Thyroid gland (tissue), 4 donors: ENCODE measurements at regions not wholly inside any gene's neighbourhood (a gene's known extent, or its start where the extent isn't known, plus 50 kb on each side); places are given as distances from the start of the nearest gene placed in this dataset.

Experiments used
- DNase-seq, 2 donors: peaks; one replicate each; pipeline ENCODE4 v3.0.0-alpha.2; 2019
- H3K27ac ChIP-seq, 3 donors: fragments of 200-600 bp; sonication (generic); 1 replicate in 2 of 3; 2 replicates in 1 of 3; pipeline ENCODE4 v1.5.1; 2016 to 2019; ENCODE audit warnings: mild to moderate bottlenecking in 1 of 3, moderate library complexity in 1 of 3
- H3K27me3 ChIP-seq: fragments of 200-600 bp; sonication (generic); one replicate; pipeline ENCODE4 v1.5.1; 2019
- H3K36me3 ChIP-seq, 2 donors: fragments of 200-600 bp; sonication (generic); one replicate each; pipeline ENCODE4 v1.5.1; 2016 to 2019
- H3K4me1 ChIP-seq, 2 donors: fragments of 200-600 bp; sonication (generic); one replicate each; pipeline ENCODE4 v1.5.1; 2017 to 2019
- H3K4me3 ChIP-seq, 3 donors: fragments of 200-600 bp; sonication (generic); replicated peaks in 1 of 3; 1 replicate in 2 of 3; 2 replicates in 1 of 3; pipeline ENCODE4 v1.5.1; 2016; ENCODE audit warnings: mild to moderate bottlenecking in 1 of 3
- H3K9me3 ChIP-seq: fragments of 200-600 bp; sonication (generic); one replicate; pipeline ENCODE4 v1.5.1; 2017
- CTCF ChIP-seq, 6 experiments: fragments of 200-600 bp in 3 of 6; fragments of 450-650 bp in 3 of 6; sonication (generic) in 3 of 6; IDR thresholded peaks; one replicate each; pipeline ENCODE4 v1.5.1; 2016 to 2019; ENCODE audit warnings: antibody characterized with exemption in 6 of 6, mild to moderate bottlenecking in 2 of 6, inconsistent platforms in 1 of 6, moderate library complexity in 1 of 6
- POLR2A ChIP-seq, 2 donors: fragments of 450-650 bp; IDR thresholded peaks; one replicate each; pipeline ENCODE4 v1.6.1; 2017; ENCODE audit warnings: antibody characterized with exemption in 2 of 2, mild to moderate bottlenecking in 2 of 2, moderate library complexity in 1 of 2
- WGBS, 2 donors: methylation state at CpG; one replicate each; pipeline ENCODE4 v1.1.5; 2017; 5-methylcytosine and 5-hydroxymethylcytosine counted together
- intact Hi-C: fragments of 100-400 bp; cut with DNase I; formaldehyde crosslinking; loops from one replicate; pipeline ENCODE4 v1.15.1; 2023

- no peak overlapping the region for H3K4me3 ChIP-seq
- H3K9me3 ChIP-seq = no peaks in the 10 kb centered on the region
- no peaks in the 10 kb centered on the region for H3K27me3 ChIP-seq
- H3K4me1 ChIP-seq = no peaks in the 10 kb centered on the region
- no peaks in the 10 kb centered on the region for H3K36me3 ChIP-seq
- no peak for DNase-seq
- 49 to 51% methylated on average over 2 of the region's 2 CpGs for WGBS, 2 donors
- TF ChIP-seq CTCF (IDR thresholded peaks at IDR 0.05) = no peak
- TF ChIP-seq POLR2A (IDR thresholded peaks at IDR 0.05) = no peak
- intact Hi-C loops = no loop called here
- H3K27ac ChIP-seq = no peak overlapping the region
These were observed 191.8 kb downstream of the CGGBP1 start for GRCh38 chr3:87867001-87867400.

DNA sequence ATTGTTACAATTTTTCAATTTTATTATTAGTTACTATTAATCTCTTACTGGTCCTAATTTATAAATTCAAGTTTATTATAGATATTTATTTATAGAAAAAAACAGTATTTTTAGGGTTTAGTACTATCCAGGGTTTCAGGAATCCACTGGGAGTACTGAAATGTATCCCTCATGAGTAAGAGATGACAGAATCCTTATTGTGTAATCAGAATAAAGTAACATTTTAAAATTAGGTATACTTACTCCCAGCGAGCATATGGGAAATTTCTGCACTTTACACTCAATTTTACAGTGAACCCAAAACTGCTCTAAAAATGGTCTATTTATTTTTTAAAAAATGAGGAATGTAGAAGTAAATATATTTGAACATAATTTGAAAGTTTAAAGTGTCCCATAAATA is 202.7 kb downstream of the CGGBP1 start:
- TF ChIP-seq CTCF (IDR thresholded peaks at IDR 0.05) (no peak), POLR2A (IDR thresholded peaks at IDR 0.05) (no peak)
- no peak for DNase-seq
- WGBS, 2 donors = 81 to 82% methylated on average over 1 of the region's 1 CpG
- no peak overlapping the region for H3K4me3 ChIP-seq
- H3K27me3 ChIP-seq = no peaks in the 10 kb centered on the region
- H3K4me1 ChIP-seq = no peaks in the 10 kb centered on the region
- no peaks in the 10 kb centered on the region for H3K9me3 ChIP-seq
- intact Hi-C loops = no loop called here
- H3K27ac ChIP-seq = no peak overlapping the region
- H3K36me3 ChIP-seq = no peaks in the 10 kb centered on the region

DNA sequence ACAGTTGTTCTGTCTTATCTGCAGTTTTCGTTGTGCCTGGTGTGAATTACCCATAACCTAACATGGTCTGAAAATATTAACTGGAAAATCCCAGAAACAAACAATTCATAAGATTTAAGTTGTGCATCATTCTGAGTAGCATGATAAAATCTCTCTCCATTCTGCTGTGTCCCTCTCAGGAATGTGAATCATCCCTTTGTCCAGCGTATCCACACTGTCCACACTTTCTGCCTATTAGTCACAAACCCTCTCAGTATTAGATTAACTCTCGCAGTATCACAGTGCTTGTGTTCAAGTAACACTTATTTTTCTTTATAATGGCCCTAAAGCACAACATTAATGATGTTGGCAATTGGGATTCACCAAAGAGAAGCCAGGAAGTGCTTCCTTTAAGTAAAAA is 203.2 kb downstream of the CGGBP1 start:
- H3K4me3 ChIP-seq = no peak overlapping the region
- intact Hi-C loops = no loop called here
- no peaks in the 10 kb centered on the region for H3K27me3 ChIP-seq
- no peak for DNase-seq
- TF ChIP-seq CTCF (IDR thresholded peaks at IDR 0.05) (no peak), POLR2A (IDR thresholded peaks at IDR 0.05) (no peak)
- H3K36me3 ChIP-seq = no peaks in the 10 kb centered on the region
- WGBS, 2 donors = 71 to 75% methylated on average over 3 of the region's 3 CpGs
- H3K9me3 ChIP-seq = no peaks in the 10 kb centered on the region
- H3K27ac ChIP-seq = no peak overlapping the region
- no peaks in the 10 kb centered on the region for H3K4me1 ChIP-seq

- intact Hi-C loops = no loop called here
- no peaks in the 10 kb centered on the region for H3K9me3 ChIP-seq
- no peak for DNase-seq
- TF ChIP-seq CTCF (IDR thresholded peaks at IDR 0.05) = no peak
- no peak for TF ChIP-seq POLR2A (IDR thresholded peaks at IDR 0.05)
- no peaks in the 10 kb centered on the region for H3K27me3 ChIP-seq
- no peaks in the 10 kb centered on the region for H3K4me1 ChIP-seq
- H3K36me3 ChIP-seq = no peaks in the 10 kb centered on the region
- WGBS, 2 donors = 70 to 88% methylated on average over 1 of the region's 1 CpG
- no peak overlapping the region for H3K4me3 ChIP-seq
- no peak overlapping the region for H3K27ac ChIP-seq
These were observed 203.6 kb downstream of the CGGBP1 start for GRCh38 chr3:87855211-87855610.

DNA sequence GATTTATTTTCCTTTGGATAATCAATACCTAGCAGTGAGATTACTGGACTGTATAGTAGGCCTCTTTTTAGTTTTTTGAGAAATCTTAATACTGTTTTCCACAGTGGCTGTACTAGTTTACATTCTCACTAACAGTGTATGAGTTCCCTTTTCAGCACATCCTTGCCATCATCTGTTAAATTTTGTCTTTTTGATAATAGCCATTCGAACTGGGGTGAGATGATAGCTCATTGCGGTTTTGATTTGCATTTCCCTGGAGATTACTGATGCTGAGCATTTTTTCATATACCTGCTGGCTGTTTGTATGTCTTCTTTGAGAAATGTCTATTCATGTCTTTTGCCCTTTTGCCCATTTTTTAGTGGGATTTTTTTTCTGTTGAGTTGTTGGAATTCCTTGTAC is 210.8 kb downstream of the CGGBP1 start:
- 83 to 90% methylated on average over 2 of the region's 2 CpGs for WGBS, 2 donors
- intact Hi-C loops = no loop called here
- Histone ChIP-seq H3K27me3 (no peaks in the 10 kb centered on the region), H3K36me3 (no peaks in the 10 kb centered on the region), H3K9me3 (no peaks in the 10 kb centered on the region), H3K27ac (no peak overlapping the region), H3K4me3 (no peak overlapping the region), H3K4me1 (no peaks in the 10 kb centered on the region)
- DNase-seq = no peak
- no peak for TF ChIP-seq POLR2A (IDR thresholded peaks at IDR 0.05)
- TF ChIP-seq CTCF (IDR thresholded peaks at IDR 0.05) = no peak
